Heart left ventricle (tissue), 16 donors: ENCODE measurements at regions not wholly inside any gene's neighbourhood (a gene's known extent, or its start where the extent isn't known, plus 50 kb on each side); places are given as distances from the start of the nearest gene placed in this dataset.

Experiments used
- ATAC-seq, 4 donors: fragments of 200-7000 bp; cut with Tn5 transposase; one replicate each; pipeline ENCODE4 v1.9.1; 2020 to 2022; ENCODE audit warnings: moderate library complexity in 4 of 4, mild to moderate bottlenecking in 3 of 4, moderate number of reproducible peaks in 1 of 4
- DNase-seq, 5 donors: peaks; one replicate each; pipeline ENCODE4 v3.0.0-alpha.2; 2020
- H3K27ac ChIP-seq, 12 donors: fragments of 200-600 bp; sonication (generic) in 4 of 12; one replicate each; pipeline versions ENCODE4 v1.5.0 to v1.8.0; 2016 to 2022; ENCODE audit warnings: mild to moderate bottlenecking in 2 of 12
- H3K27me3 ChIP-seq, 9 donors: fragments of 200-600 bp; sonication (generic) in 2 of 9; one replicate each; pipeline versions ENCODE4 v1.5.1 to v1.8.0; 2016 to 2022; ENCODE audit warnings: mild to moderate bottlenecking in 3 of 9
- H3K36me3 ChIP-seq, 9 donors: fragments of 200-600 bp; sonication (generic) in 2 of 9; one replicate each; pipeline versions ENCODE4 v1.5.0 to v1.8.0; 2018 to 2022; ENCODE audit warnings: mild to moderate bottlenecking in 2 of 9
- H3K4me1 ChIP-seq, 12 donors: fragments of 200-600 bp; sonication (generic) in 4 of 12; one replicate each; pipeline versions ENCODE4 v1.5.0 to v1.8.0; 2016 to 2022; ENCODE audit warnings: mild to moderate bottlenecking in 3 of 12
- H3K4me3 ChIP-seq, 12 donors: fragments of 200-600 bp; sonication (generic) in 4 of 12; one replicate each; pipeline versions ENCODE4 v1.5.0 to v1.8.0; 2017 to 2022; ENCODE audit warnings: mild to moderate bottlenecking in 9 of 12, moderate library complexity in 4 of 12
- H3K9me3 ChIP-seq, 12 donors: fragments of 200-600 bp; sonication (generic) in 4 of 12; one replicate each; pipeline versions ENCODE4 v1.5.0 to v1.8.0; 2016 to 2022; ENCODE audit warnings: mild to moderate bottlenecking in 1 of 12
- CTCF ChIP-seq, 12 donors: fragments of 200-600 bp; sonication (generic) in 4 of 12; IDR thresholded peaks; one replicate each; pipeline versions ENCODE4 v1.5.0 to v1.8.0; 2018 to 2022; ENCODE audit warnings: antibody characterized with exemption in 12 of 12, mild to moderate bottlenecking in 5 of 12
- POLR2A ChIP-seq, 2 donors: fragments of 450-650 bp; IDR thresholded peaks; one replicate each; pipeline ENCODE4 v1.6.1; 2017; ENCODE audit warnings: antibody characterized with exemption in 2 of 2, mild to moderate bottlenecking in 2 of 2, moderate library complexity in 2 of 2
- WGBS, 4 donors: extraction: QIAGEN DNeasy Blood & Tissue Kit in 2 of 4; methylation state at CpG; one replicate each; pipeline versions ENCODE4 v1.1.5 to v1.1.7; 2013 to 2018; 5-methylcytosine and 5-hydroxymethylcytosine counted together
- intact Hi-C, 10 donors: fragments of 100-400 bp; cut with DNase I; formaldehyde crosslinking; loops; one replicate each; pipeline versions ENCODE4 v1.11.1 to v1.14.2; 2022
- donor health status: ischemic (EF 13 %, LVEDD 7.1; RV severe dilation, severe dysfunction).
- donor health status: healthy with polysubstance abuse.
- donor health status: DM: no; HTN: yes; CAD: no.
- donor health status: DM: no; HTN: no; CAD: no.
- donor health status: ischemic (EF 25% LVEDD 6.9; RV normal size, moderate dysfunction).
- donor health status: ischemic (EF 25% LVEDD 5.7; RV mildly dilated, moderate dysfunction).
- donor health status: healthy.
- donor health status: DM: yes; HTN: yes; CAD: no.
- donor health status: ischemic (EF 35%, LVEDD 5.7; RV mildly dilated, moderate dysfunction).
- donor health status: nonischemic (EF 11% LVEDD 7.7; RV severe dilation, severe dysfunction).
- donor health status: DM: yes; HTN: yes; CAD: no.
- donor health status: PGD.
- donor health status: ischemic (EF 29% LVEDD 5.4; RV normal size, mild dysfunction).
- donor health status: nonischemic (EF 23%, LVEDD 6.1; RV moderate dilation, normal function).

GRCh38 chrX:10800796-10801195, 180.4 kb upstream of the MID1 start:
- TF ChIP-seq POLR2A (IDR thresholded peaks at IDR 0.05) (no peak), CTCF (IDR thresholded peaks at IDR 0.05) (no peak)
- intact Hi-C loops: no loop called here
- Histone ChIP-seq H3K36me3 (no peaks in the 10 kb centered on the region), H3K4me1 (no peaks in the 10 kb centered on the region), H3K9me3 (no peaks in the 10 kb centered on the region), H3K4me3 (no peak overlapping the region), H3K27me3 (no peaks in the 10 kb centered on the region), H3K27ac (no peak overlapping the region)
- ATAC-seq (no peak), DNase-seq (no peak)

- H3K4me1 ChIP-seq: no peaks in the 10 kb centered on the region
- no peak for ATAC-seq
- intact Hi-C loops: loop anchor here in 1 of 10 donors (10.0 kb wide), 1 partner anchor 1274 kb away; no protein-coding TSS in a partner anchor
- H3K27me3 ChIP-seq: no peaks in the 10 kb centered on the region
- H3K27ac ChIP-seq: no peak overlapping the region
- H3K9me3 ChIP-seq: no peaks in the 10 kb centered on the region
- WGBS, 4 donors: 78 to 91% (median 86%) methylated on average over 3 of the region's 3 CpGs
- no peaks in the 10 kb centered on the region for H3K36me3 ChIP-seq
- DNase-seq: no peak
- no peak overlapping the region for H3K4me3 ChIP-seq
- TF ChIP-seq POLR2A (IDR thresholded peaks at IDR 0.05) (no peak), CTCF (IDR thresholded peaks at IDR 0.05) (no peak)
These were observed 190.7 kb upstream of the MID1 start for GRCh38 chrX:10811111-10811510.

- Histone ChIP-seq H3K4me1 (no peaks in the 10 kb centered on the region), H3K27me3 (no peaks in the 10 kb centered on the region), H3K27ac (no peak overlapping the region), H3K9me3 (no peaks in the 10 kb centered on the region), H3K36me3 (no peaks in the 10 kb centered on the region), H3K4me3 (no peak overlapping the region)
- 85 to 100% (median 92%) methylated on average over 2 of the region's 2 CpGs for WGBS, 4 donors
- ATAC-seq (no peak), DNase-seq (no peak)
- TF ChIP-seq POLR2A (IDR thresholded peaks at IDR 0.05) (no peak), CTCF (IDR thresholded peaks at IDR 0.05) (no peak)
- intact Hi-C loops: loop anchor here in 1 of 10 donors (10.0 kb wide), 1 partner anchor 1271 kb away; no protein-coding TSS in a partner anchor
These were observed 193.4 kb upstream of the MID1 start for GRCh38 chrX:10813761-10814160.

GRCh38 chrX:10818651-10819050, 198.3 kb upstream of the MID1 start:
- no peaks in the 10 kb centered on the region for H3K9me3 ChIP-seq
- no peak overlapping the region for H3K4me3 ChIP-seq
- H3K27ac ChIP-seq: no peak overlapping the region
- H3K36me3 ChIP-seq: no peaks in the 10 kb centered on the region
- DNase-seq (no peak), ATAC-seq (peak in 1 of 4 donors; percentile 60)
- no peaks in the 10 kb centered on the region for H3K4me1 ChIP-seq
- intact Hi-C loops: loop anchor here in 1 of 10 donors (10.0 kb wide), 1 partner anchor 1266 kb away; no protein-coding TSS in a partner anchor
- peaks cover 0 to 4% (median 0%) of the 10 kb centered on the region in 9 donors for H3K27me3 ChIP-seq
- no peak for TF ChIP-seq POLR2A (IDR thresholded peaks at IDR 0.05)
- no peak for TF ChIP-seq CTCF (IDR thresholded peaks at IDR 0.05)
